ENCODE measurements at regions not wholly inside any gene's neighbourhood (a gene's known extent, or its start where the extent isn't known, plus 50 kb on each side); places are given as distances from the start of the nearest gene placed in this dataset.

DNA sequence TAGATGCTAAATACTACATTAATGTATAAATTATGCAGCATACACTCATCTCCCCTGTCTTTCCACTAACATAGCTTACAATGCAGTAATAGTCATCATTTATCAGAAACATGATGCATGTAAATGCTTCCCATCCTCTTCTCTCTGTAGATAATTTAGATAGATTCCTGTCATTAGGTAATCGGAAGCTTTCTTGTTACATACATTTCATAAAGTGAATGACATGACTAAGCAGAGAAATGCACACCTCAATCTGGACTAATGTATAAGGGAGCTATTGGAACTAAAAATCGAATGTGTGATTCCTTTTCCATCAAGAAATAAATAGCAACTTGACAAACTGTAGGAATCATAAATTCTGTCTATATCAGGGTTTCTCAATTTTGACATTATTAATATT lies 273.4 kb downstream of the RASSF9 start:
- DNase-seq (ENCODE audit: low read depth) = no peak
- no peak overlapping the region for H3K4me3 ChIP-seq (replicated peaks; ENCODE audit: low read depth, low read length)
- TF ChIP-seq, protein P1, sequence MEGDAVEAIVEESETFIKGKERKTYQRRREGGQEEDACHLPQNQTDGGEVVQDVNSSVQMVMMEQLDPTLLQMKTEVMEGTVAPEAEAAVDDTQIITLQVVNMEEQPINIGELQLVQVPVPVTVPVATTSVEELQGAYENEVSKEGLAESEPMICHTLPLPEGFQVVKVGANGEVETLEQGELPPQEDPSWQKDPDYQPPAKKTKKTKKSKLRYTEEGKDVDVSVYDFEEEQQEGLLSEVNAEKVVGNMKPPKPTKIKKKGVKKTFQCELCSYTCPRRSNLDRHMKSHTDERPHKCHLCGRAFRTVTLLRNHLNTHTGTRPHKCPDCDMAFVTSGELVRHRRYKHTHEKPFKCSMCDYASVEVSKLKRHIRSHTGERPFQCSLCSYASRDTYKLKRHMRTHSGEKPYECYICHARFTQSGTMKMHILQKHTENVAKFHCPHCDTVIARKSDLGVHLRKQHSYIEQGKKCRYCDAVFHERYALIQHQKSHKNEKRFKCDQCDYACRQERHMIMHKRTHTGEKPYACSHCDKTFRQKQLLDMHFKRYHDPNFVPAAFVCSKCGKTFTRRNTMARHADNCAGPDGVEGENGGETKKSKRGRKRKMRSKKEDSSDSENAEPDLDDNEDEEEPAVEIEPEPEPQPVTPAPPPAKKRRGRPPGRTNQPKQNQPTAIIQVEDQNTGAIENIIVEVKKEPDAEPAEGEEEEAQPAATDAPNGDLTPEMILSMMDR (IDR thresholded peaks at IDR 0.05; ENCODE audit: low read length, missing control alignments) = no peak

DNA sequence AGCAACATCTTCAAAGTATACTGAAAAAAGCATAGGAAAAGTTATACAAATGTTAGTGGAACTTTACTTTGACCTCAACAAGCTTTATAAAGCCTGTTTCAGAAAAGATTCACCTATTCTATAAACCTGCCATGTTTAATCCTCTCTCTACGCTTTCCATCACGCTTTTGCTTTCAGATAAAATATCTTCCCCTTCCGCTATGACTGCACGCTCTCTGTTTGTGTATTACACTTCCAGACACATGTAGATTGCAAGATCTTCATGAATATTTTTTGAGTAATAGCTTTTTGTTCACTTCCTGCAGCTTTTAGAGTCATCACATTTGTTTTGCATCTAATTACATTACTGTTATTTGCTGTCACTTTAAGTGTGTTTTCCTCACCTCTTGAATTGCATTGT lies 271.4 kb downstream of the RASSF9 start:
- H3K4me3 ChIP-seq (replicated peaks; ENCODE audit: low read depth, low read length) = no peak overlapping the region
- TF ChIP-seq, protein P1 (IDR thresholded peaks at IDR 0.05; ENCODE audit: low read length, missing control alignments) = no peak
- no peak for DNase-seq (ENCODE audit: low read depth)

DNA sequence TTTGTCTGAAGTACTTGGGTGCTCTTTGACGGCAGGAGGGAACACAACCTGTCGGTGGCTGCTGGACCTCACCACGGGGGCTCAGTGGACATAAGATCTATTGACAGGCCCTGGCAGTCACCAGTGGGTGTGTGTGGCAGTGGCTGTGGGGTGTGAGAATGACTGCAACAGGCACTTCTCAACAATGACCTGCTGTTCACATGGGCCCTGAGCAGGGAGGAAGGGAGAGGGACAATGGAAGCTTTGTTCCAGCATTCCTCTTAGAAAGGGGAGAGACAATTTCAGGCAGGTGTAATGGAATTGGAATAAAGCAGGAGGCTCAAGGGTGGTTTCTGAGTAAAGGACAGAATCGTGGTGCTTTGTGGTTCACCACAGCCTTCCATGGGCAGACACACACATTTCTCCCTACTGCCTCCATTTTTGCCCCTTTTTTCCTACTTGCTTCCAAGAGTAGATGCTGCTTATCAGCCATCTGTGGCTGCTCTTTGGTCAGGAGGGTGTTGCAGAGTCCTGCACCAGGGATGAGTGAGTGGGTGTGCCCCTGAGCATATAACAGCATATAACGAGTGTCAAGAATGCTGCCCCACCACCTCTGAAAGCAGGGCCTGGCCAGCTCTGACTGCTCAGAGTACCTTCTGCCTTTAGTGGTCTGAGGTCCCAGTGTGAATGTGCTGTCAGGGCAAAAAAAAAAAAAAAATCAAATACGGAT lies 267.7 kb downstream of the RASSF9 start:
- TF ChIP-seq, protein P1 (IDR thresholded peaks at IDR 0.05; ENCODE audit: low read length, missing control alignments) = no peak

DNA sequence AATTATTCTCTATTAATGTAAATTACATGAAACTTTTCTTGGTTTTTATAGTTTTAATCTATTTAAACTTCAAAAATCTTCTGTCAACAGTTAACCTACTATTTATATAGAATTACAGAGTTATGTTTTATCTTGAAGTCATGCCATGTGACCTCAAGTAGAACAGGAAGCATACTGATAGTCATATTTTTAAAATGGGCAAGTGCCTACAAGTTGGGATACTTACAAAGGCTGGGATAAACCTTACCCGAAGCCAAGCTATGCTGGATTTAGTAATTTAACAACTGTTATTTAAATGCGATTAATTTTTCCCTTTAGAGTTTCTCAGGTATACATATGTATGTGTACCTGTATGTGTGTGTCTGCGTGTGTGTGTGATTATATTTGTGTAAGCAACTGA lies 266.9 kb downstream of the RASSF9 start:
- TF ChIP-seq, protein P1 (IDR thresholded peaks at IDR 0.05; ENCODE audit: low read length, missing control alignments) = no peak
- no peak for DNase-seq (ENCODE audit: low read depth)
- H3K4me3 ChIP-seq (replicated peaks; ENCODE audit: low read depth, low read length) = no peak overlapping the region

More for the DNA sequence above, 267.7 kb downstream of the RASSF9 start:
- no peak overlapping the region for H3K4me3 ChIP-seq (replicated peaks; ENCODE audit: low read depth, low read length)
- no peak for DNase-seq (ENCODE audit: low read depth)

DNA sequence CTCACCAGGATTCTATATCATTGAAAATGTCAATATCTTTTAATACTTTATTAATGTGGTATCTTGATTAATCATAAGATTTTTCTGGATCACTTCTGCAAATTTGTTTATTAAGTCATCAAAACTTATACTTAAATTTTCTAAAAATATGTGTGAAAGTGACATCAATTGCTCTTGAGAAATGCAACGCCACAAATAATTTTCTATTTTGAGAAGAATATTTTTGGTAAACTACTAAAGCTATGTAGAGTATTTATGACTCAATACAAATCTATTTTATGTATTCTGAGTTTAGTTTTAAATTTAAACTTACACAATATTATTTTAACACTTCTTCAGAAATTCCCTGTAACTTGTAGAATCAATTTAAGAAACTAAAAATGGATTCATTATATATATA lies 263.3 kb downstream of the RASSF9 start:
- TF ChIP-seq, protein P1 (IDR thresholded peaks at IDR 0.05; ENCODE audit: low read length, missing control alignments) = no peak
- H3K4me3 ChIP-seq (replicated peaks; ENCODE audit: low read depth, low read length) = no peak overlapping the region
- no peak for DNase-seq (ENCODE audit: low read depth)

DNA sequence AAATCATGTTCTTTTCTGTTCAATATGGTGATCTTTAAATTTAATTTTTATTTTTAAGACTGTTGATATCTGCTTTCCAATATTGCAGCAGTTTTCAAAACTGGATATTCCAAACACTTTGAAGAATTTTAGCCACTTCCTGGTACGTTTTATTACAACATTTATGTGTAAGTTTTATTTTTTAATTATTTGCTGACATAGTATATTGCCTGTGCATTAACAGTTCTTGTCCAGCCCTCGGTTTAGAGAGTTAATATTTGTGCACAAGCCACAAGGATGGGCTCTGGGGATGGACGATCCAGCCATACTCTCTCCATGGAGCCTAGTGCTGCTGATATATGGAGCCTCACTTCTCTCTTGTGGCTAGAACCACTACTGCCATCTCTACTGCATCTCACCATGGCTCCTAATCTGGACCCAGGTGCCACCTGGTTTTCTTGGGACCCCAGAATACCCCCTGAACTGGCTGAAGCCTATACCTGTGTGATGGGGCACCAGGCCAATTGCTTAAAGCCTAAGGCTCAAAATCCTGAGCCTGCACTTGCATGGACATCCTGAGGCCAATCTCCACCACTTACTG lies 262.5 kb downstream of the RASSF9 start:
- TF ChIP-seq, protein P1 (IDR thresholded peaks at IDR 0.05; ENCODE audit: low read length, missing control alignments) = no peak
- no peak overlapping the region for H3K4me3 ChIP-seq (replicated peaks; ENCODE audit: low read depth, low read length)
- no peak for DNase-seq (ENCODE audit: low read depth)

DNA sequence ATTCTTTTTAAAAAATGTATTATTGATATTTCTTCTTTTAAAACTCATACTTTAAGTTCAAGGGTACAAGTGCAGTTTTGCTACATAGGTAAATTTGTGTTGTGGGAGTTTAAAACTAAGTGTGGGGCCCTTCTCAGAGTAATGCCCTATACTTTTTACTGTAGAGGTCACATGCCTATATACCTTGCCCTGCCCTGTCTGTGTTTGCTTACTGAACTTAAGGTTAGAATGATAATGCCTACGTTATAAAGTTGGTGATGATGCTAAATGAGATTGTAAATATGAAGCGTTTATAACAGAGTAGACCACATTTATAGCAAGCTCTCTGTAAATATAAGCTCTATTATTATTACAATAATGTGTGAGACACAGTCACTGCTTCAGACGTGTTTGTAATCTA lies 261.9 kb downstream of the RASSF9 start:
- DNase-seq (ENCODE audit: low read depth) = no peak
- no peak overlapping the region for H3K4me3 ChIP-seq (replicated peaks; ENCODE audit: low read depth, low read length)
- TF ChIP-seq, protein P1 (IDR thresholded peaks at IDR 0.05; ENCODE audit: low read length, missing control alignments) = no peak

Data from fibroblast of pulmonary artery (primary cell).